Ishikawa (cell line): ENCODE measurements at regions not wholly inside any gene's neighbourhood (a gene's known extent, or its start where the extent isn't known, plus 50 kb on each side); places are given as distances from the start of the nearest gene placed in this dataset.

Source experiments
- CEBPB ChIP-seq: IDR thresholded peaks from 2 replicates; pipeline ENCODE4 v1.6.1; 2012
- CREB1 ChIP-seq: IDR thresholded peaks from 2 replicates; pipeline ENCODE4 v1.6.1; 2012; ENCODE audit warnings: low read depth
- EGR1 ChIP-seq: IDR thresholded peaks from 2 replicates; pipeline ENCODE4 v1.6.1; 2012
- EP300 ChIP-seq: IDR thresholded peaks from 2 replicates; pipeline ENCODE4 v1.6.1; 2012; ENCODE audit warnings: borderline replicate concordance
- FOXM1 ChIP-seq: IDR thresholded peaks from 2 replicates; pipeline ENCODE4 v1.6.1; 2012; ENCODE audit warnings: low read depth, borderline replicate concordance
- NFIC ChIP-seq: IDR thresholded peaks from 2 replicates; pipeline ENCODE4 v1.6.1; 2012
- RAD21 ChIP-seq: IDR thresholded peaks from 2 replicates; pipeline ENCODE4 v1.6.1; 2012; ENCODE audit warnings: low read depth
- TAF1 ChIP-seq: IDR thresholded peaks from 2 replicates; pipeline ENCODE4 v1.6.1; 2012; ENCODE audit warnings: low read depth, mild to moderate bottlenecking
- TCF12 ChIP-seq: IDR thresholded peaks from 2 replicates; pipeline ENCODE4 v1.6.1; 2012; ENCODE audit warnings: low read depth
- TEAD4 ChIP-seq: IDR thresholded peaks from 2 replicates; pipeline ENCODE4 v1.6.1; 2012
- YY1 ChIP-seq: IDR thresholded peaks from 2 replicates; pipeline ENCODE4 v1.6.1; 2012; ENCODE audit warnings: low read depth
- ZBTB7A ChIP-seq: IDR thresholded peaks from 2 replicates; pipeline ENCODE4 v1.6.1; 2012; ENCODE audit warnings: low read depth
- TF ChIP-seq, protein P1 (sequence below): IDR thresholded peaks from 2 replicates; pipeline ENCODE4 v1.6.1; 2012
- TF ChIP-seq, protein P2 (sequence below): IDR thresholded peaks from 2 replicates; pipeline ENCODE4 v1.6.1; 2012; ENCODE audit warnings: low read depth, mild to moderate bottlenecking
- TF ChIP-seq, protein P3 (sequence below): IDR thresholded peaks from 2 replicates; pipeline ENCODE4 v1.6.1; 2012

GRCh38 chr15:31590609-31591008 lies 264.0 kb downstream of the KLF13 start:
- TF ChIP-seq CREB1: no peak
- no peak for TF ChIP-seq CEBPB
- TF ChIP-seq, protein P1, sequence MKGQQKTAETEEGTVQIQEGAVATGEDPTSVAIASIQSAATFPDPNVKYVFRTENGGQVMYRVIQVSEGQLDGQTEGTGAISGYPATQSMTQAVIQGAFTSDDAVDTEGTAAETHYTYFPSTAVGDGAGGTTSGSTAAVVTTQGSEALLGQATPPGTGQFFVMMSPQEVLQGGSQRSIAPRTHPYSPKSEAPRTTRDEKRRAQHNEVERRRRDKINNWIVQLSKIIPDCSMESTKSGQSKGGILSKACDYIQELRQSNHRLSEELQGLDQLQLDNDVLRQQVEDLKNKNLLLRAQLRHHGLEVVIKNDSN: no peak
- TF ChIP-seq ZBTB7A: no peak
- TF ChIP-seq TCF12: no peak
- TF ChIP-seq, protein P2, sequence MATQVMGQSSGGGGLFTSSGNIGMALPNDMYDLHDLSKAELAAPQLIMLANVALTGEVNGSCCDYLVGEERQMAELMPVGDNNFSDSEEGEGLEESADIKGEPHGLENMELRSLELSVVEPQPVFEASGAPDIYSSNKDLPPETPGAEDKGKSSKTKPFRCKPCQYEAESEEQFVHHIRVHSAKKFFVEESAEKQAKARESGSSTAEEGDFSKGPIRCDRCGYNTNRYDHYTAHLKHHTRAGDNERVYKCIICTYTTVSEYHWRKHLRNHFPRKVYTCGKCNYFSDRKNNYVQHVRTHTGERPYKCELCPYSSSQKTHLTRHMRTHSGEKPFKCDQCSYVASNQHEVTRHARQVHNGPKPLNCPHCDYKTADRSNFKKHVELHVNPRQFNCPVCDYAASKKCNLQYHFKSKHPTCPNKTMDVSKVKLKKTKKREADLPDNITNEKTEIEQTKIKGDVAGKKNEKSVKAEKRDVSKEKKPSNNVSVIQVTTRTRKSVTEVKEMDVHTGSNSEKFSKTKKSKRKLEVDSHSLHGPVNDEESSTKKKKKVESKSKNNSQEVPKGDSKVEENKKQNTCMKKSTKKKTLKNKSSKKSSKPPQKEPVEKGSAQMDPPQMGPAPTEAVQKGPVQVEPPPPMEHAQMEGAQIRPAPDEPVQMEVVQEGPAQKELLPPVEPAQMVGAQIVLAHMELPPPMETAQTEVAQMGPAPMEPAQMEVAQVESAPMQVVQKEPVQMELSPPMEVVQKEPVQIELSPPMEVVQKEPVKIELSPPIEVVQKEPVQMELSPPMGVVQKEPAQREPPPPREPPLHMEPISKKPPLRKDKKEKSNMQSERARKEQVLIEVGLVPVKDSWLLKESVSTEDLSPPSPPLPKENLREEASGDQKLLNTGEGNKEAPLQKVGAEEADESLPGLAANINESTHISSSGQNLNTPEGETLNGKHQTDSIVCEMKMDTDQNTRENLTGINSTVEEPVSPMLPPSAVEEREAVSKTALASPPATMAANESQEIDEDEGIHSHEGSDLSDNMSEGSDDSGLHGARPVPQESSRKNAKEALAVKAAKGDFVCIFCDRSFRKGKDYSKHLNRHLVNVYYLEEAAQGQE: no peak
- TF ChIP-seq EGR1: no peak
- no peak for TF ChIP-seq NFIC
- no peak for TF ChIP-seq TAF1
- no peak for TF ChIP-seq RAD21
- no peak for TF ChIP-seq YY1
- TF ChIP-seq, protein P3, sequence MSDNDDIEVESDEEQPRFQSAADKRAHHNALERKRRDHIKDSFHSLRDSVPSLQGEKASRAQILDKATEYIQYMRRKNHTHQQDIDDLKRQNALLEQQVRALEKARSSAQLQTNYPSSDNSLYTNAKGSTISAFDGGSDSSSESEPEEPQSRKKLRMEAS: no peak
- no peak for TF ChIP-seq FOXM1
- TF ChIP-seq EP300: no peak
- TF ChIP-seq TEAD4: no peak

GRCh38 chr15:31591908-31592307 lies 265.3 kb downstream of the KLF13 start:
- TF ChIP-seq YY1 (no peak), EP300 (no peak), ZBTB7A (no peak), CEBPB (no peak), TAF1 (no peak), NFIC (no peak), EGR1 (no peak), TCF12 (no peak)
- TF ChIP-seq, protein P2: no peak
- TF ChIP-seq, protein P3: no peak

DNA sequence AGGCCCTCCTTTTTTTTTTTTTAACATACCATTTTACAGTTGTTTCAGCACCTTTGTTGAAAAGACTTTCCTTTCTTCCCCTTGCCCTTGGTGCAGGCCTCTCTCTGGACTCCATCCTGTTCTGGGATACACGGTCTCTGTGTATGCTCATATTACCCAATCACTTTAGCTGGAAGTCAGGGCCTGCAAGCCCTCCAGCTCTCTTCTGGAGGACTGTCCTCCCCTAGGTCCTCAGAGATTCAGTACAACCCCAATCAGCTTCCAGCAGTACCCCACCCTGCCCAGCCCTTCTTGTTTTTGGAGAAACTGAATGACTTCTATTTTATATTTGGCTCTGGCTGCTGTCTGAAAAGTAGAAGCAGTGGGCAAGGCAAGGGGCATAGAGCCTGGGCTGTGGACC lies 270.8 kb downstream of the KLF13 start:
- TF ChIP-seq TCF12 (no peak), CREB1 (no peak)
- TF ChIP-seq, protein P3: no peak

DNA sequence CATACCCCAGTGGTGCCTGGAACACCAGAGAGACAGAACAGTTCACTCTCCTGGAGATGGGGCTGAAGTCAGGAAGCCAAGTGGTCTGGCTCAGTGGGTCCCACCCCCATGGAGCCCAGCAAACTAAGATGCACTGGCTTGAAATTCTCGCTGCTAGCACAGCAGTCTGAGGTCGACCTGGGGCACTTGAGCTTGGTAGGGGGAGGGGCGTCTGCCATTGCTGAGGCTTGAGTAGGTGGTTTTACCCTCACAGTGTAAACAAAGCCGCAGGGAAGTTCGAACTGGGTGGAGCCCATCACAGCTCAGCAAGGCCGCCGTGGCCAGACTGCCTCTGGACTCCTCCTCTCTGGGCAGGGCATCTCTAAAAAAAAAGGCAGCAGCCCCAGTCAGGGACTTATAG lies 272.0 kb downstream of the KLF13 start:
- no peak for TF ChIP-seq CEBPB
- TF ChIP-seq, protein P3: no peak
- no peak for TF ChIP-seq TAF1
- TF ChIP-seq, protein P2: no peak

DNA sequence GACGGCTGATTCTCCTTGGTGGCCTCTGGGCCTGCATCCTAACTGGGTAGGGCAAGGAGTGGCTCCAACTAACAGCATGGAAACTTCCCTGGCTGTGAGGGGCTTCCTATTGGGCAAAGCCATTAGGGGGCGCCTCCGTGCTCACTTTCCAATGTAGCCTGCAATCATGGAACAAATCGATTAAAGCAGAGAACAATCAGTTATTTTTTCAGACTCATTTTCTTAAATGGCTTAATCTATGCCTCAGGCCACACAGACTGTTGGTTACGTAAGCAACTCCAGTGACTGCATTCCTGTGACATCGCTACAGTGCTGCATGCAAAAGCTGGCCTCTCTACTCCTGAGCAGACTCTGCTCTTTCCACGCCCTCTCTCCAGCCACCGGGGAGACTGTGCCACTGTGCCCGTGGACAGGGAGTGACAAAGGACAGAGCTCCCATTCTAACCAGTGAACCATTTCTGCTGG lies 278.9 kb downstream of the KLF13 start:
- no peak for TF ChIP-seq ZBTB7A
- no peak for TF ChIP-seq EP300
- TF ChIP-seq NFIC: no peak
- no peak for TF ChIP-seq CEBPB
- TF ChIP-seq, protein P3: no peak
- TF ChIP-seq YY1: no peak
- TF ChIP-seq EGR1: no peak
- TF ChIP-seq RAD21: no peak
- no peak for TF ChIP-seq FOXM1
- TF ChIP-seq, protein P2: no peak
- no peak for TF ChIP-seq TAF1
- TF ChIP-seq, protein P1: no peak
- no peak for TF ChIP-seq TEAD4
- TF ChIP-seq CREB1: no peak
- TF ChIP-seq TCF12: no peak
